Hepatic stellate cell (primary cell): ENCODE measurements at regions not wholly inside any gene's neighbourhood (a gene's known extent, or its start where the extent isn't known, plus 50 kb on each side); places are given as distances from the start of the nearest gene placed in this dataset.
A peak's percentile ranks its signal among the peaks of the same experiment; 100 is the strongest.

Experiments
- DNase-seq: peaks from one replicate; pipeline ENCODE4 v3.0.0; 2011; ENCODE audit warnings: low spot score

DNA sequence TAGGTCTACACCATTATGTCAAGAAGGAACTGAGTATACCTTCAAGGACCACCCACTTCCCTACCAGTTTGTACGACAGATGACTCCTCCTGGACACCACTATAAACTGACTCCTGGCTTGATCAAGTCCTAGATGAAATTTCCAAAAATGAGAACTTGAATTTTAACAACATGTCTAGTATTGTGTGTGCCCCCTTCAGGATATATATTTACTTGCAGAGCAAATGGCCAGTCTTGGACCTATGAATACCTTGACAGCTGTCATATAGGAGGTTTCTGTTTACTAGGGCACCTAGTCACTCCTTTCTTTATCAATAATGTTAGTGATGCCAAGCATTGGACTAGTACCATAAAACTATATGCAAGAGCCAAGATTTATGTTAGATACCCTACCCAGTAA, 94.1 kb upstream of the TMEM26 start:
- DNase-seq, result no peak

GRCh38 chr10:61545170-61545569, 92.0 kb upstream of the TMEM26 start:
- DNase-seq, result no peak

- DNase-seq, result no peak
Measured at GRCh38 chr10:61543831-61544230, 90.7 kb upstream of the TMEM26 start.

DNA sequence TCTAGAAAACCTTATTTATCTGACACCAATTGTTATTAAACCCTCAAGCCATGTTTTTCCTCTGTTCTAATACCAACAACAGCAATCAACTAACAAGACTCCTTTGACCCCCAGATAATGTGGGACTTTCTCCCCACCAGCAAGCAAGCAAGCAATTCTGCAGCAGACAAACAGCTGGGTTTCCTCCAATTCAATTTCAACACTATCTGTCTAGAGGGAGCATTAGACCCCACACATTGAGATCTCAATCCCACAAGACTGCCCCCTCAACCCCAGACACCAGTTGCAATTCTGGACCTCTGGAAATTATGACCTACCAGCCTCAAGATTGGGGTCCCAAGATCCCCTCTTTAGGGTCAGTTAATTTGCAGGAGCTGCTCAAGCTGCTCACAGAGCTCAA, 89.4 kb upstream of the TMEM26 start:
- no peak for DNase-seq

- no peak for DNase-seq
Measured at GRCh38 chr10:61541960-61542359, 88.8 kb upstream of the TMEM26 start.

- no peak for DNase-seq
Measured at GRCh38 chr10:61539876-61540275, 86.7 kb upstream of the TMEM26 start.

DNA sequence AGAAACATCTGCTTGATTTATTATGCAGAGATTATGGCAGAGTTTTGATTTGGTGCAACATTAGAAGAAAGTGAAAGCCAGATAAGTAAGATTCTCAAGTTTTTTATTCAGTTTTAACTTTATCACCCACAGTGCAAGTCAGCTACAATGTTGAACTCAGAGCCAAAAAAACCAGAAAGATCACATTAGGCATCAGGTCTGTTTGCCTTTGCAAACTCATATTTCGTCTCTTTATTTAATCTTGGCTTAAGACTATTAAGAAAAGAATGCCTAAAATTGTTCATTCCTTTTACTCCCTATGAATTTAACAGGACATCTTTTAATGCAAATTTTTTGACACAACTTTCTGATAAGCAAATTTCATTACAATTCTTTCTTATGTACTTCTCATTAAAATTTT, 76.0 kb upstream of the TMEM26 start:
- DNase-seq, result no peak

- DNase-seq, result peak; percentile 4
Measured at GRCh38 chr10:61503051-61503450, 49.9 kb upstream of the TMEM26 start.
